ENCODE measurements at regions not wholly inside any gene's neighbourhood (a gene's known extent, or its start where the extent isn't known, plus 50 kb on each side); places are given as distances from the start of the nearest gene placed in this dataset.

GRCh38 chr3:107013641-107014040, 363.6 kb upstream of the CCDC54 start:
- Histone ChIP-seq H3K4me2 (ENCODE audit: low read depth, low read length, poor library complexity, severe bottlenecking) (no peak overlapping the region), H3K9ac (ENCODE audit: low read length) (no peak overlapping the region), H3K9me2 (replicated peaks; ENCODE audit: insufficient read depth, low read length) (no peaks in the 10 kb centered on the region), H3K27me3 (ENCODE audit: low read length) (no peaks in the 10 kb centered on the region), H3K79me2 (ENCODE audit: low read length) (no peaks in the 10 kb centered on the region), H3K27ac (ENCODE audit: low read length) (no peak overlapping the region), H3K36me3 (ENCODE audit: insufficient read depth, low read length) (no peaks in the 10 kb centered on the region), H4K20me1 (ENCODE audit: insufficient read depth, low read depth, low read length) (no peaks in the 10 kb centered on the region), H3K9me3 (ENCODE audit: low read length) (no peaks in the 10 kb centered on the region), H2AFZ (ENCODE audit: low read length) (no peak overlapping the region), H3K4me3 (ENCODE audit: low read length) (no peak overlapping the region), H3K4me1 (ENCODE audit: low read length) (no peaks in the 10 kb centered on the region)
- no peak for DNase-seq

GRCh38 chr3:107024551-107025026, 352.6 kb upstream of the CCDC54 start:
- Histone ChIP-seq H3K9me2 (replicated peaks; ENCODE audit: insufficient read depth, low read length) (no peaks in the 10 kb centered on the region), H3K9ac (ENCODE audit: low read length) (no peak overlapping the region)
- no peak for DNase-seq

DNA sequence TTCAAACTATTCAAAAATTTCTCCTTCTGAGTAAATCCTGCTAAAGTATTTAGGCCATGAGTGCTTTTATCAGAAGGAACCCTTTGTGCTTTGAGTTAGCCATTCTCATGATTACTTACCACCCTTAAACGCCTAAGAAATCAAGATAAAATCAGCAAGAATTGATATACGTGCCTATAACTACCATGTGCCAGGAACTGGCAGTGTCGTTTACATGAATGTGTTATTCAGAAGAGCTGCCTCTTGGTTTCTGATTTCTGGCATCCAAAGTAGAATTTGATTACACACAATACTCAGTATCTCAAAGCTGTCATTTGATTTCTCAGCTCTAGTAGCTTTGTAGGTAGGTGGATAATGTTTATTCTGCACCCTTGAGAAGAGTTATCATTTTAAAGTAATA, 351.3 kb upstream of the CCDC54 start:
- Histone ChIP-seq H3K4me1 (ENCODE audit: low read length) (no peaks in the 10 kb centered on the region), H3K4me2 (ENCODE audit: low read depth, low read length, poor library complexity, severe bottlenecking) (no peak overlapping the region), H4K20me1 (ENCODE audit: insufficient read depth, low read depth, low read length) (no peaks in the 10 kb centered on the region), H3K27me3 (ENCODE audit: low read length) (no peaks in the 10 kb centered on the region), H3K9me3 (ENCODE audit: low read length) (no peaks in the 10 kb centered on the region), H3K79me2 (ENCODE audit: low read length) (no peaks in the 10 kb centered on the region), H3K36me3 (ENCODE audit: insufficient read depth, low read length) (no peaks in the 10 kb centered on the region), H2AFZ (ENCODE audit: low read length) (no peak overlapping the region), H3K9ac (ENCODE audit: low read length) (no peak overlapping the region), H3K4me3 (ENCODE audit: low read length) (no peak overlapping the region), H3K9me2 (replicated peaks; ENCODE audit: insufficient read depth, low read length) (no peaks in the 10 kb centered on the region), H3K27ac (ENCODE audit: low read length) (no peak overlapping the region)
- no peak for DNase-seq

More at GRCh38 chr3:107024551-107025026, 352.6 kb upstream of the CCDC54 start:
- Histone ChIP-seq H3K36me3 (ENCODE audit: insufficient read depth, low read length) (no peaks in the 10 kb centered on the region), H3K79me2 (ENCODE audit: low read length) (no peaks in the 10 kb centered on the region), H4K20me1 (ENCODE audit: insufficient read depth, low read depth, low read length) (no peaks in the 10 kb centered on the region), H3K4me3 (ENCODE audit: low read length) (no peak overlapping the region), H3K27ac (ENCODE audit: low read length) (no peak overlapping the region), H2AFZ (ENCODE audit: low read length) (no peak overlapping the region), H3K4me1 (ENCODE audit: low read length) (no peaks in the 10 kb centered on the region), H3K4me2 (ENCODE audit: low read depth, low read length, poor library complexity, severe bottlenecking) (no peak overlapping the region), H3K27me3 (ENCODE audit: low read length) (no peaks in the 10 kb centered on the region), H3K9me3 (ENCODE audit: low read length) (no peaks in the 10 kb centered on the region)

DNA sequence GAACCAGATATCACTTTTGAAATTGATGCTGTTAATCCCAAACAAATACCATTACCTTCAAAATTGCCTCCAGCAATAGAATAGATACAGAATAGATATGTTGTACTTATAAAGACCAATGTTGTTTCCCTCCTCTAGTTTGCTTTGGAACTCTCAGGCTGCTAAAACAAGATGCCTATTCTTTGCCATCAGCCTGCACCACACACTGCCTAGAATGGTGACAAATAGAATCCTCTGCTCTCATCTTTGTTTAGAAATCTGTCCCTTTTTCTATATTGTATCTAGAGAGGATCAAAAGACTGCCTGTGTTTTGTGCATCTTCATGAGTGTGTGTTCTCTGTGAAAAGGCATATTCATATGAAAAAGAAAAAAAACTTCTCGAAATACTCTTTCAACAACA, 349.2 kb upstream of the CCDC54 start:
- no peak overlapping the region for H3K4me2 ChIP-seq (ENCODE audit: low read depth, low read length, poor library complexity, severe bottlenecking)
- DNase-seq, result no peak
- no peaks in the 10 kb centered on the region for H4K20me1 ChIP-seq (ENCODE audit: insufficient read depth, low read depth, low read length)
- no peak overlapping the region for H3K9ac ChIP-seq (ENCODE audit: low read length)
- no peaks in the 10 kb centered on the region for H3K79me2 ChIP-seq (ENCODE audit: low read length)
- no peak overlapping the region for H2AFZ ChIP-seq (ENCODE audit: low read length)
- no peaks in the 10 kb centered on the region for H3K27me3 ChIP-seq (ENCODE audit: low read length)
- no peaks in the 10 kb centered on the region for H3K9me3 ChIP-seq (ENCODE audit: low read length)
- no peaks in the 10 kb centered on the region for H3K9me2 ChIP-seq (replicated peaks; ENCODE audit: insufficient read depth, low read length)
- H3K4me3 ChIP-seq (ENCODE audit: low read length), result no peak overlapping the region
- no peak overlapping the region for H3K27ac ChIP-seq (ENCODE audit: low read length)
- H3K4me1 ChIP-seq (ENCODE audit: low read length), result no peaks in the 10 kb centered on the region
- no peaks in the 10 kb centered on the region for H3K36me3 ChIP-seq (ENCODE audit: insufficient read depth, low read length)

DNA sequence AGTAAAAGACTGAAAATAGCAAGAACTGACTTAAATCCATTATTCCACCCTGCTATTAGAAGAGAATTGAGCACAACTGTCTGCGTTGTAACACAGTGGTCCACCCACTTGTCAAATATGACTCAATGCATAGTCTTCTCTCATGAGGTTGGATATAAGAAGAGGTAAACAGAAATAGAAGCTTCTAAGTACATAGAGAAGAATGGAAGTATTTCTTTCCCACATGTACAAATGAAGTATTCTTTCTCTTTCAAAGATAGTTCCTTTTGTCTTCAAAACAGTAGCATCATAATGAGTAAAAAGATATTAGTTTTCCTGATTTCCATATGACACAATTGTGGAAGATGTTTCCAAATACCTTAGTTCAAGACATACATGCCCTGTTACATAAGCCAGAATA, 348.6 kb upstream of the CCDC54 start:
- Histone ChIP-seq H3K36me3 (ENCODE audit: insufficient read depth, low read length) (no peaks in the 10 kb centered on the region), H3K27me3 (ENCODE audit: low read length) (no peaks in the 10 kb centered on the region), H3K4me1 (ENCODE audit: low read length) (no peaks in the 10 kb centered on the region), H3K4me3 (ENCODE audit: low read length) (no peak overlapping the region), H3K9me3 (ENCODE audit: low read length) (no peaks in the 10 kb centered on the region), H3K79me2 (ENCODE audit: low read length) (no peaks in the 10 kb centered on the region), H3K27ac (ENCODE audit: low read length) (no peak overlapping the region), H4K20me1 (ENCODE audit: insufficient read depth, low read depth, low read length) (no peaks in the 10 kb centered on the region), H2AFZ (ENCODE audit: low read length) (no peak overlapping the region), H3K9ac (ENCODE audit: low read length) (no peak overlapping the region), H3K4me2 (ENCODE audit: low read depth, low read length, poor library complexity, severe bottlenecking) (no peak overlapping the region), H3K9me2 (replicated peaks; ENCODE audit: insufficient read depth, low read length) (no peaks in the 10 kb centered on the region)
- DNase-seq, result no peak

- Histone ChIP-seq H3K4me3 (ENCODE audit: low read length) (no peak overlapping the region), H3K9ac (ENCODE audit: low read length) (no peak overlapping the region), H4K20me1 (ENCODE audit: insufficient read depth, low read depth, low read length) (no peaks in the 10 kb centered on the region), H3K9me2 (replicated peaks; ENCODE audit: insufficient read depth, low read length) (no peaks in the 10 kb centered on the region), H3K4me2 (ENCODE audit: low read depth, low read length, poor library complexity, severe bottlenecking) (no peak overlapping the region), H3K36me3 (ENCODE audit: insufficient read depth, low read length) (no peaks in the 10 kb centered on the region), H2AFZ (ENCODE audit: low read length) (no peak overlapping the region), H3K4me1 (ENCODE audit: low read length) (no peaks in the 10 kb centered on the region), H3K9me3 (ENCODE audit: low read length) (no peaks in the 10 kb centered on the region), H3K27ac (ENCODE audit: low read length) (no peak overlapping the region), H3K27me3 (ENCODE audit: low read length) (no peaks in the 10 kb centered on the region), H3K79me2 (ENCODE audit: low read length) (no peaks in the 10 kb centered on the region)
- DNase-seq, result no peak
Measured at GRCh38 chr3:107032111-107032510, 345.1 kb upstream of the CCDC54 start.

DNA sequence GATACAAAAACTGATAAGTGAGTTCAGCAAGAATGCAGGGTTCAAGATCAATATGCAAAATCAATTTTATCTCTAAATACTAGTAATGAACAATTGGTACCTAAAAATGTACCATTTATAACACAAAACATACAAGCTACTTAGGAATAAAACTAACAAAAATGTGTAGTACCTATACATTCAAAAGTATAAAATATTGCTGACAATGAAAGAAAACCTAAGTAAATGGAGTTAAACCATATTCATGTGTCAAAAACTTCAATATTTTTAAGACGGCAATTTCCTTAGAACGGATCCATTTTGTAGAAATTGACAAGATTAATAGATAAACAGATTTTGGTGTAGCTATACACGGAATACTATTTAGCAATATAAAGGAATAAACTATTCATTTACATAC, 343.1 kb upstream of the CCDC54 start:
- Histone ChIP-seq H3K27me3 (ENCODE audit: low read length) (no peaks in the 10 kb centered on the region), H4K20me1 (ENCODE audit: insufficient read depth, low read depth, low read length) (no peaks in the 10 kb centered on the region), H3K4me1 (ENCODE audit: low read length) (no peaks in the 10 kb centered on the region), H3K27ac (ENCODE audit: low read length) (no peak overlapping the region), H3K79me2 (ENCODE audit: low read length) (no peaks in the 10 kb centered on the region), H3K9ac (ENCODE audit: low read length) (no peak overlapping the region), H3K9me3 (ENCODE audit: low read length) (no peaks in the 10 kb centered on the region), H3K4me3 (ENCODE audit: low read length) (no peak overlapping the region), H3K36me3 (ENCODE audit: insufficient read depth, low read length) (no peaks in the 10 kb centered on the region), H3K9me2 (replicated peaks; ENCODE audit: insufficient read depth, low read length) (no peaks in the 10 kb centered on the region), H2AFZ (ENCODE audit: low read length) (no peak overlapping the region), H3K4me2 (ENCODE audit: low read depth, low read length, poor library complexity, severe bottlenecking) (no peak overlapping the region)
- no peak for DNase-seq

DNA sequence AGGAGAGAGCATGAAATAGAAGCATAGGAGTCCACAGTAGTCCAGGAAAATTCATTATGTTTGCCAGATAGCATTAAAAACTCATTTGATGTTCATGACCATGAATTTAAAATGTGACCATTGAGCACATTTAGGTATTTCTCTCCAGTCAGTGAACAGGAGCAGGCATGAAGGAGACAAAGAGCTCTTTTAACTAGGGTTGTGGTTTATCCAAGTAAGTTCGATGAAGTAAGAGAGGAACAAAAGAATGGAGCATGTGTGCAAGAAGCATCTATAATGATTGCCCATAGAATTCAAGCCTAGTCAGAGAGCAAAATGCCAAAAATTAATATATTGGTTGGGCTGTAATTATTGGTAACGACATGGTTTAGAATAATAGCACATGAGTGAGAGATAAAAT, 342.1 kb upstream of the CCDC54 start:
- Histone ChIP-seq H3K36me3 (ENCODE audit: insufficient read depth, low read length) (no peaks in the 10 kb centered on the region), H3K27ac (ENCODE audit: low read length) (no peak overlapping the region), H4K20me1 (ENCODE audit: insufficient read depth, low read depth, low read length) (no peaks in the 10 kb centered on the region), H3K79me2 (ENCODE audit: low read length) (no peaks in the 10 kb centered on the region), H3K9ac (ENCODE audit: low read length) (no peak overlapping the region), H3K4me2 (ENCODE audit: low read depth, low read length, poor library complexity, severe bottlenecking) (no peak overlapping the region), H3K4me1 (ENCODE audit: low read length) (no peaks in the 10 kb centered on the region), H3K9me2 (replicated peaks; ENCODE audit: insufficient read depth, low read length) (no peaks in the 10 kb centered on the region), H3K27me3 (ENCODE audit: low read length) (no peaks in the 10 kb centered on the region), H3K4me3 (ENCODE audit: low read length) (no peak overlapping the region), H3K9me3 (ENCODE audit: low read length) (no peaks in the 10 kb centered on the region), H2AFZ (ENCODE audit: low read length) (no peak overlapping the region)
- DNase-seq, result no peak

GRCh38 chr3:107044677-107045076, 332.6 kb upstream of the CCDC54 start:
- Histone ChIP-seq H3K27me3 (ENCODE audit: low read length) (no peaks in the 10 kb centered on the region), H3K79me2 (ENCODE audit: low read length) (no peaks in the 10 kb centered on the region), H3K9ac (ENCODE audit: low read length) (no peak overlapping the region), H3K4me3 (ENCODE audit: low read length) (no peak overlapping the region), H3K9me2 (replicated peaks; ENCODE audit: insufficient read depth, low read length) (no peaks in the 10 kb centered on the region), H3K9me3 (ENCODE audit: low read length) (no peaks in the 10 kb centered on the region), H3K4me1 (ENCODE audit: low read length) (no peaks in the 10 kb centered on the region), H2AFZ (ENCODE audit: low read length) (no peak overlapping the region), H4K20me1 (ENCODE audit: insufficient read depth, low read depth, low read length) (no peaks in the 10 kb centered on the region), H3K36me3 (ENCODE audit: insufficient read depth, low read length) (no peaks in the 10 kb centered on the region), H3K4me2 (ENCODE audit: low read depth, low read length, poor library complexity, severe bottlenecking) (no peak overlapping the region), H3K27ac (ENCODE audit: low read length) (no peak overlapping the region)
- no peak for DNase-seq

All from Karpas-422 (cell line).